ENCODE measurements at regions not wholly inside any gene's neighbourhood (a gene's known extent, or its start where the extent isn't known, plus 50 kb on each side); places are given as distances from the start of the nearest gene placed in this dataset.

DNA sequence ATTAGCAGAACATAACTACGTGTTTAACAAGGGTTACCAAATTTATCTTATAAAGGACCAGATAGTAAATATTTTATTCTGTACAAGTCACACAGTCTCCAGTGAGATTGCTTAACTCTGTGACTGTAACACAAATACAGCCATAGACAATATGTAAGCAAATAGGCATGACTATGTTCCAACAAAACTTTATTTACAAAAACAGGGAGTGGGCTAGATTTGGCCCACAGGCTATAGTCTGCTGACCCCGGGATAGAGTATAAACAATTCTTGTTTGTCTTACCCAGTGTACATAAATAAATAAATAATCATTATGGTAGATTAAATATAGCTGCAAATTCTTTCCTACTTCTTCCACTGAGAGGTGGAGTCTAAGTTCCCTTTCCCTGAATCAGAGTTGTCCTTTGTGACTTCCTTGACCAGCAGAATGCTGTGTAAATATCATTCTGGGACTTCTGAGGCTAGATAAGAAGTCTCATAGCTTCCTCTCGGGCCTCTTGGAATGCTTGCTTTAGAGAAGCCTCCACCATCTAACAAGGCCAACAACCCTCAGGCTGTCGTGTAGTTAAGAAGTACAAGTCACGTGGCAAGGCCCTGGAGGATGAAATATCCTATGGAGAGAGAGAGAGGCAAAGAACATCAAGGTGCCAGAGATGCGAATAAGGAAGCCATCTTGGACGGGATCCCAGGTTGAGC lies 59.1 kb upstream of the TMEM244 start:
- no peak for DNase-seq (ENCODE audit: low read depth in 2 of 2)

DNA sequence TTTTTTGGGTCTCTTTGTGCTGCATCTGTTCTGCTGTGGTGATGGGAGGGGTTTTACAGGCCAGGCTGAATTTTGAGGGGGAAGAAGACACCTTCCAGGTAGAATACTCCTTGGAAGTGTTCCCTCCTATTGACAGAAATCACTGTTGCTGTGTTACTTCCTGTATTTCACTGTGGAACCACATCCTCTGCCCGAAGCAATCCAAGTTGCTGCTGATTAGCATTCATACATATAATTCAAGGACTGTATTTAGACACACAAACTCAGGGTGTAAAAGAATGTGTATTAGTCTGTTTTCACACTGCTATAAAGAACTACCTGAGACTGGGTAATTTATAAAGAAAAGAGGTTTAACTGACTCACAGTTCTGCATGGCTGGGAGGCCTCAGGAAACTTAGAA lies 50.6 kb upstream of the TMEM244 start:
- no peak for DNase-seq (ENCODE audit: low read depth in 2 of 2)

All from activated CD4-positive, alpha-beta T cell treated with anti-CD3 and anti-CD28 coated beads for 24 hours (primary cell).